ENCODE measurements at regions not wholly inside any gene's neighbourhood (a gene's known extent, or its start where the extent isn't known, plus 50 kb on each side); places are given as distances from the start of the nearest gene placed in this dataset.

DNA sequence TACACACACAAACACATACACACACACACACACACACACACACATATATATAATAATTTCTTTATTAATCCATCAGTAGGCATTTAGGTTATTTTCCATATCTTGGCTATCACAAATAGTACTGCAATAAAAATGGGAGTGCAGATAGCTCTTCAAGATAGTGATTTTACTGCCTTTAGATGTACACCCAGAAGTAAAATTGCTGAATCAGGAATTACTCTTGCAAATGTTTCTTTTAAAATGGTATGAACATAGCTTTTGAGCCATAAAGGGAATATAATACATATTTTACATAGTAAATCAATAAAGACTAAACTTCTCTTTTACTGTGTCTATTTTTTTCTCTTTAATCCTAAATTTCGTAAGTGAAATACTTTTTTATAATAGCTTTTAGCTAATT lies 1251.1 kb downstream of the ZPLD1 start:
- Histone ChIP-seq H3K36me3 (ENCODE audit: low read depth) (no peaks in the 10 kb centered on the region), H3K4me3 (no peak overlapping the region), H3K9me3 (no peaks in the 10 kb centered on the region), H3K4me1 (ENCODE audit: low read depth) (no peaks in the 10 kb centered on the region)
- no peak for ATAC-seq
- intact Hi-C loops (cut with DNase I, micrococcal nuclease), result no loop called here
- DNase-seq, result no peak
- TF ChIP-seq, protein P1, sequence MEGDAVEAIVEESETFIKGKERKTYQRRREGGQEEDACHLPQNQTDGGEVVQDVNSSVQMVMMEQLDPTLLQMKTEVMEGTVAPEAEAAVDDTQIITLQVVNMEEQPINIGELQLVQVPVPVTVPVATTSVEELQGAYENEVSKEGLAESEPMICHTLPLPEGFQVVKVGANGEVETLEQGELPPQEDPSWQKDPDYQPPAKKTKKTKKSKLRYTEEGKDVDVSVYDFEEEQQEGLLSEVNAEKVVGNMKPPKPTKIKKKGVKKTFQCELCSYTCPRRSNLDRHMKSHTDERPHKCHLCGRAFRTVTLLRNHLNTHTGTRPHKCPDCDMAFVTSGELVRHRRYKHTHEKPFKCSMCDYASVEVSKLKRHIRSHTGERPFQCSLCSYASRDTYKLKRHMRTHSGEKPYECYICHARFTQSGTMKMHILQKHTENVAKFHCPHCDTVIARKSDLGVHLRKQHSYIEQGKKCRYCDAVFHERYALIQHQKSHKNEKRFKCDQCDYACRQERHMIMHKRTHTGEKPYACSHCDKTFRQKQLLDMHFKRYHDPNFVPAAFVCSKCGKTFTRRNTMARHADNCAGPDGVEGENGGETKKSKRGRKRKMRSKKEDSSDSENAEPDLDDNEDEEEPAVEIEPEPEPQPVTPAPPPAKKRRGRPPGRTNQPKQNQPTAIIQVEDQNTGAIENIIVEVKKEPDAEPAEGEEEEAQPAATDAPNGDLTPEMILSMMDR (IDR thresholded peaks at IDR 0.05), result no peak

DNA sequence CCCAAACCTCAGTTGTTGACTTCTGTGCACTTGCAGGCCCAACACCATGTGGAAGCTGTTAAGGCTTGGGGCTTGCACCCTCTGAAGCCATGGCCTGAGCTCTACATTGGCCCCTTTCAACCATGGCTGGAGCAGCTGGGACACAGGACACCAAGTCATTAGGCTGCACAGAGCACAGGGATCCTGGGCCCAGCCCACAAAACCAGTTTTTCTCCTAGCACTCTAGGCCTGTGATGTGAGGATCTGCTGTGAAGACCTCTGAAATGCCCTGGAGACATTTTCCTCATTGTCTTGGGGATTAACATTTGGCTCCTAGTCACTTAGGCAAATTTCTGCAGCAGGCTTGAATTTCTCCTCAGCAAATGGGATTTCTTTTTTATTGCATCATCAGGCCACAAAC lies 1255.7 kb downstream of the ZPLD1 start:
- intact Hi-C loops (cut with DNase I, micrococcal nuclease), result no loop called here
- TF ChIP-seq, protein P1 (IDR thresholded peaks at IDR 0.05), result no peak
- ATAC-seq (no peak), DNase-seq (no peak)
- Histone ChIP-seq H3K36me3 (ENCODE audit: low read depth) (no peaks in the 10 kb centered on the region), H3K4me1 (ENCODE audit: low read depth) (no peaks in the 10 kb centered on the region), H3K9me3 (no peaks in the 10 kb centered on the region), H3K4me3 (no peak overlapping the region)

DNA sequence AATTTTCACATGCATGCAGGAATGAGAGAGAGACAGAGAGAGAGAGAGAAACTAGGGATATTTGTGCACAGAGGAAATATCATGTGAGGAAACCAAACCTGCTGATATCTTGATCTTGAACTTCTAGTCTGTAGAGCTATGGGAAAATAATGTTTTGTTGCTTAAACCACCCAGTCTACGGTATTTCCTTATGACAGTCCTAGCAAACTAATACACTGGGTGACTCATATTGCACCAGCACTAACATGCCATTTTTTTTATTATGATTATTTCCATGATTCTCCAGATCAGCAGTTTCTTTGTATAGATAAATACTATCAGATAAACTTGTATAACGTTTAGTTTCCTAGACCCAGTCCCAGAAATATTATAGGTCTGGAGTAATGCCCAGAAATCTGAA lies 1259.0 kb downstream of the ZPLD1 start:
- intact Hi-C loops (cut with DNase I, micrococcal nuclease), result no loop called here
- DNase-seq (no peak), ATAC-seq (no peak)
- no peak overlapping the region for H3K4me3 ChIP-seq
- H3K4me1 ChIP-seq (ENCODE audit: low read depth), result no peaks in the 10 kb centered on the region
- H3K9me3 ChIP-seq, result no peaks in the 10 kb centered on the region
- TF ChIP-seq, protein P1 (IDR thresholded peaks at IDR 0.05), result no peak
- no peaks in the 10 kb centered on the region for H3K36me3 ChIP-seq (ENCODE audit: low read depth)

DNA sequence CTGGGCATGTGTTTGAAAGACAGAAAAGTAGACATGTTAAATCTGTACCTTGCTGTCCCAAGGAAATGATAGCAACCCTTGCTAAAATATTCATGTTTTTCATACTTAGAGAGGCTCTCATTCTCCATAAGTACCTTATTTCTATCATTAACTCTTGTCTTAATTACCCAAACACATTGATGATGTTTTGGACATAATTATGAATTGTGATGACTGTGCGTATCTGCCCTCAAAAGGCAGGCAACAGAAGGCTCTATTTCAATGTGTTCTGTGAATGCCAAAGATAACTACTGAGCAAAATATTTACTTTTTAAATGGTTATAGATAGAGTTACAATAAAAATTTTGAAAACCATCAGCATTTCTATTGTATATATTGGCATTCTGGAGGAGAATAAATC lies 1263.8 kb downstream of the ZPLD1 start:
- TF ChIP-seq, protein P1 (IDR thresholded peaks at IDR 0.05), result no peak
- no peaks in the 10 kb centered on the region for H3K9me3 ChIP-seq
- no peak overlapping the region for H3K4me3 ChIP-seq
- intact Hi-C loops (cut with DNase I, micrococcal nuclease), result no loop called here
- H3K36me3 ChIP-seq (ENCODE audit: low read depth), result no peaks in the 10 kb centered on the region
- ATAC-seq (no peak), DNase-seq (no peak)
- no peaks in the 10 kb centered on the region for H3K4me1 ChIP-seq (ENCODE audit: low read depth)

DNA sequence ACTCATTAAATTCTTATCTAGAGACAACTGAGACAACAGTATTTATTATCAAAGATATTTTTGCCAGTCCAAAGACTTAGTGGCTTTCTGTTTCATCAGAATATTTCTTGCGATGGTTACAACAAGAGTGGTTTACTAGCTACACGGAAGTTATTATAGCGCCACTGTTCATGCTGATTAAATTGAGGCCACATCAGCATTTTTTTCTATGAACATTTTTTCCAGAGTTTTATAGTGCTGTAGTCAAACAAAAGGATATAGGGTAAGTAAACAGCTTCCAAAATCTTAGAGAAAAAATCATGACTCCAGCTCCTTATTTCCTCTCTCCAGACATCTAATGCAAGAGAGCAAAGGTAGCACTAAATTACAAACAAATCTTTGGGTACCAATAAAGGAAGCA lies 1264.4 kb downstream of the ZPLD1 start:
- Histone ChIP-seq H3K9me3 (no peaks in the 10 kb centered on the region), H3K4me1 (ENCODE audit: low read depth) (no peaks in the 10 kb centered on the region), H3K36me3 (ENCODE audit: low read depth) (no peaks in the 10 kb centered on the region), H3K4me3 (no peak overlapping the region)
- ATAC-seq (no peak), DNase-seq (no peak)
- TF ChIP-seq, protein P1 (IDR thresholded peaks at IDR 0.05), result no peak
- intact Hi-C loops (cut with DNase I, micrococcal nuclease), result no loop called here

DNA sequence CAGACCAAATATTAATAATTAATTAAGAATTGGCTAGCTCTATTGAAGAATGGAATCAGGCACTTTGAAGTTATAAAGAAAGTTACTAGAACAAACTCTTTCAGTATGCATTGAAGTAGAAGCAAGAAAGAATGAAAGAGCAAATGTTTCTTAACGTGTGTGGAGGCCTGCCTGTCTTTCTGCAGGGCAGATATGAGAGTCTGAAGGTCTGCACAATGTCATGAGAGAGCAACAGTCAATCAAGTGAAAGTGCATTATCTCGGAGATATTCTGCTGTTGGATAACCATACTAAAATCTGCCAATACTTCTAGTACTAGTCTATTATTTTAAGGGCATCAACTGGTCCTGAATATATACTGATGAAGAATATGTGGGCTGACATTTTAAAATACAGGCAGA lies 1270.8 kb downstream of the ZPLD1 start:
- Histone ChIP-seq H3K4me1 (ENCODE audit: low read depth) (no peaks in the 10 kb centered on the region), H3K4me3 (no peak overlapping the region), H3K9me3 (no peaks in the 10 kb centered on the region), H3K36me3 (ENCODE audit: low read depth) (no peaks in the 10 kb centered on the region)
- no peak for ATAC-seq
- TF ChIP-seq, protein P1 (IDR thresholded peaks at IDR 0.05), result no peak
- intact Hi-C loops (cut with DNase I, micrococcal nuclease), result no loop called here
- DNase-seq, result no peak
